K562 (cell line): ENCODE measurements at regions not wholly inside any gene's neighbourhood (a gene's known extent, or its start where the extent isn't known, plus 50 kb on each side); places are given as distances from the start of the nearest gene placed in this dataset.

Experiments
- CC2D1A ChIP-seq: fragments of 450-650 bp; IDR thresholded peaks from 2 replicates; pipeline ENCODE4 v1.6.1; 2017; ENCODE audit warnings: mild to moderate bottlenecking
- CHD1 ChIP-seq: fragments of 200-600 bp; sonication (generic); IDR thresholded peaks from one replicate; pipeline ENCODE4 v1.6.1; 2012; ENCODE audit warnings: mild to moderate bottlenecking, moderate library complexity, low read length, inconsistent platforms
- DACH1 ChIP-seq: fragments of 450-650 bp; IDR thresholded peaks from 2 replicates; pipeline ENCODE4 v1.6.1; 2018; ENCODE audit not compliant: partially characterized antibody
- FIP1L1 ChIP-seq: fragments of 200-400 bp; formaldehyde crosslinking; IDR thresholded peaks from 2 replicates; pipeline ENCODE4 v1.6.1; 2018; ENCODE audit warnings: mild to moderate bottlenecking, low read depth, low read length; ENCODE audit not compliant: poor library complexity, severe bottlenecking
- FOXK2 ChIP-seq, 2 experiments: fragments of 450-650 bp; IDR thresholded peaks in 1 of 2; conservative IDR thresholded peaks in 1 of 2; 2 replicates each; pipeline ENCODE4 v1.6.1; 2016; ENCODE audit warnings: low read depth in 2 of 2, mild to moderate bottlenecking in 1 of 2
- HCFC1 ChIP-seq: IDR thresholded peaks from 2 replicates; pipeline ENCODE4 v1.6.1; 2012; ENCODE audit warnings: low read depth, low read length, improper control_type of control experiment
- HES1 ChIP-seq: fragments of 450-650 bp; IDR thresholded peaks from 2 replicates; pipeline ENCODE4 v1.6.1; 2016; ENCODE audit warnings: low read depth, mild to moderate bottlenecking, moderate library complexity
- HMG20B ChIP-seq: fragments of 250-450 bp; sonication (Bioruptor Pico); IDR thresholded peaks from 2 replicates; pipeline ENCODE4 v1.5.0; 2021; ENCODE audit warnings: mild to moderate bottlenecking
- HNRNPH1 ChIP-seq: fragments of 200-400 bp; formaldehyde crosslinking; optimal IDR thresholded peaks from 2 replicates; pipeline ENCODE3; 2017; ENCODE audit warnings: low read depth, mild to moderate bottlenecking, low read length, moderate library complexity
- KDM4B ChIP-seq, 2 experiments: fragments of 450-650 bp in 1 of 2; sonication (generic) in 1 of 2; IDR thresholded peaks; 2 replicates each; pipeline ENCODE4 v1.6.1; 2016 to 2017; ENCODE audit warnings: borderline replicate concordance in 2 of 2, antibody characterized with exemption in 1 of 2, low read depth in 1 of 2, mild to moderate bottlenecking in 1 of 2
- NCOR1 ChIP-seq: fragments of 450-650 bp; IDR thresholded peaks from 2 replicates; pipeline ENCODE4 v1.6.1; 2016; ENCODE audit warnings: mild to moderate bottlenecking, moderate library complexity
- SIN3A ChIP-seq, 2 experiments: fragments of 150-350 bp in 1 of 2; IDR thresholded peaks; 2 replicates each; pipeline ENCODE4 v1.6.1; 2011 to 2016; ENCODE audit warnings: borderline replicate concordance in 2 of 2, low read depth in 2 of 2, low read length in 2 of 2, mild to moderate bottlenecking in 2 of 2, moderate library complexity in 2 of 2; ENCODE audit not compliant: control insufficient read depth in 1 of 2
- ZKSCAN8 ChIP-seq: fragments of 200-800 bp; sonication (Bioruptor generic); IDR thresholded peaks from 2 replicates; pipeline ENCODE4 v1.6.1; 2016; ENCODE audit warnings: missing genetic modification characterization, missing compliant biosample characterization
- ZNF121 ChIP-seq: sonication (generic); formaldehyde crosslinking; conservative IDR thresholded peaks from 2 replicates; pipeline ENCODE4 v1.8.0; 2022; ENCODE audit warnings: missing genetic modification reagents
- ZNF277 ChIP-seq: fragments of 250-450 bp; sonication (Bioruptor Pico); IDR thresholded peaks from 2 replicates; pipeline ENCODE4 v1.8.0; 2022; ENCODE audit warnings: inconsistent platforms, mild to moderate bottlenecking, moderate library complexity, borderline replicate concordance
- ZNF280B ChIP-seq: fragments of 250-450 bp; sonication (Bioruptor Pico); IDR thresholded peaks from 2 replicates; pipeline ENCODE4 v1.5.1; 2021; ENCODE audit warnings: mild to moderate bottlenecking
- ZNF311 ChIP-seq: fragments of 250-450 bp; sonication (Bioruptor Pico); IDR thresholded peaks from 2 replicates; pipeline ENCODE4 v1.4.0; 2020; ENCODE audit warnings: mild to moderate bottlenecking, moderate library complexity
- ZNF324 ChIP-seq: fragments of 250-450 bp; sonication (Bioruptor Pico); IDR thresholded peaks from 2 replicates; pipeline ENCODE4 v1.4.0; 2020; ENCODE audit warnings: mild to moderate bottlenecking
- ZNF511 ChIP-seq: sonication (generic); formaldehyde crosslinking; IDR thresholded peaks from 2 replicates; pipeline ENCODE4 v1.8.0; 2022; ENCODE audit warnings: mild to moderate bottlenecking, missing genetic modification reagents
- ZNF584 ChIP-seq: fragments of 200-800 bp; sonication (Bioruptor generic); IDR thresholded peaks from 2 replicates; pipeline ENCODE4 v1.6.1; 2016; ENCODE audit warnings: low read depth, mild to moderate bottlenecking, missing genetic modification characterization, missing compliant biosample characterization
- ZNF586 ChIP-seq: fragments of 450-650 bp; formaldehyde crosslinking; conservative IDR thresholded peaks from 2 replicates; pipeline ENCODE4 v1.4.0; 2020; ENCODE audit warnings: mild to moderate bottlenecking, moderate library complexity

- TF ChIP-seq ZNF280B (CRISPR knock-in tag) = no peak
- TF ChIP-seq DACH1 = peak; percentile 59
- TF ChIP-seq HCFC1 = no peak
- no peak for TF ChIP-seq ZNF121 (CRISPR knock-in tag)
- no peak for TF ChIP-seq CHD1
- no peak for TF ChIP-seq ZNF311
- no peak for TF ChIP-seq KDM4B (IDR thresholded peaks at IDR 0.05; ENCODE audit: borderline replicate concordance in 2 of 2, low read depth in 1 of 2)
- TF ChIP-seq HNRNPH1 = no peak
- no peak for TF ChIP-seq SIN3A (IDR thresholded peaks at IDR 0.05; ENCODE audit: borderline replicate concordance in 2 of 2, control insufficient read depth in 1 of 2, low read depth in 2 of 2, low read length in 2 of 2)
- no peak for TF ChIP-seq HMG20B (CRISPR knock-in tag)
- TF ChIP-seq ZKSCAN8 (CRISPR knock-in tag) = no peak
- TF ChIP-seq ZNF324 (CRISPR knock-in tag) = no peak
- no peak for TF ChIP-seq ZNF584 (CRISPR knock-in tag)
- TF ChIP-seq FIP1L1 = no peak
- TF ChIP-seq CC2D1A = no peak
- TF ChIP-seq ZNF511 = no peak
- TF ChIP-seq NCOR1 = 0 out of 2 replicates have a peak, but pooled peaks have one; percentile 25
- TF ChIP-seq ZNF277 (CRISPR knock-in tag) = no peak
- no peak for TF ChIP-seq HES1
- TF ChIP-seq FOXK2 (conservative IDR thresholded peaks at IDR 0.05 in 1 of 2, IDR thresholded peaks at IDR 0.05 in 1 of 2; ENCODE audit: low read depth in 2 of 2) = no peak
- no peak for TF ChIP-seq ZNF586 (CRISPR knock-in tag)
These were observed 51.2 kb upstream of the ZNF608 start (continued) for GRCh38 chr5:124797665-124798087.
